GM23338 (cell line): ENCODE measurements at regions not wholly inside any gene's neighbourhood (a gene's known extent, or its start where the extent isn't known, plus 50 kb on each side); places are given as distances from the start of the nearest gene placed in this dataset.

Source experiments
- ATAC-seq: fragments of 200-7000 bp; cut with Tn5 transposase; 3 replicates; pipeline ENCODE4 v1.9.1; 2020
- DNase-seq: peaks from one replicate; pipeline ENCODE4 v3.0.0-alpha.2; 2015; ENCODE audit warnings: low spot score
- H2AFZ ChIP-seq: fragments of 200-600 bp; sonication (generic); 2 replicates; pipeline ENCODE4 v1.8.0; 2016; ENCODE audit warnings: antibody characterized with exemption, mild to moderate bottlenecking, moderate library complexity
- H3F3A ChIP-seq: fragments of 200-600 bp; sonication (generic); replicated peaks from 2 replicates; pipeline ENCODE4 v1.8.0; 2017; ENCODE audit warnings: antibody characterized with exemption, mixed run types, low read depth
- H3K27ac ChIP-seq: fragments of 200-600 bp; sonication (generic); 2 replicates; pipeline ENCODE4 v1.6.1; 2016; ENCODE audit warnings: low read depth
- H3K27me3 ChIP-seq: fragments of 200-600 bp; sonication (generic); 2 replicates; pipeline ENCODE4 v1.8.0; 2016; ENCODE audit warnings: mild to moderate bottlenecking, mixed run types, moderate library complexity; ENCODE audit not compliant: insufficient read depth
- H3K36me3 ChIP-seq: fragments of 200-600 bp; sonication (generic); 2 replicates; pipeline ENCODE4 v1.8.0; 2016; ENCODE audit warnings: mild to moderate bottlenecking; ENCODE audit not compliant: insufficient read depth
- H3K4me1 ChIP-seq: fragments of 200-600 bp; sonication (generic); 2 replicates; pipeline ENCODE4 v1.8.0; 2016; ENCODE audit warnings: mild to moderate bottlenecking, moderate library complexity; ENCODE audit not compliant: insufficient read depth
- H3K4me2 ChIP-seq: fragments of 200-600 bp; sonication (generic); 2 replicates; pipeline ENCODE4 v1.7.1; 2017; ENCODE audit warnings: mixed run types
- H3K4me3 ChIP-seq: fragments of 200-600 bp; sonication (generic); 2 replicates; pipeline ENCODE4 v1.6.1; 2016; ENCODE audit warnings: mixed run types
- H3K79me2 ChIP-seq: fragments of 200-600 bp; sonication (generic); replicated peaks from 2 replicates; pipeline ENCODE4 v1.8.0; 2017; ENCODE audit warnings: mild to moderate bottlenecking; ENCODE audit not compliant: insufficient read depth
- H3K9me2 ChIP-seq: fragments of 200-600 bp; sonication (generic); 2 replicates; pipeline ENCODE4 v1.8.0; 2017; ENCODE audit not compliant: insufficient read depth
- H4K20me1 ChIP-seq: fragments of 200-600 bp; sonication (generic); replicated peaks from 2 replicates; pipeline ENCODE4 v1.8.0; 2017; ENCODE audit warnings: mild to moderate bottlenecking; ENCODE audit not compliant: insufficient read depth
- H3K27ac Mint-ChIP-seq: 2 replicates; pipeline ENCODE4 v1.8.0; 2020; ENCODE audit warnings: inconsistent platforms, mild to moderate bottlenecking, moderate library complexity, mixed read lengths
- H3K27me3 Mint-ChIP-seq: 3 replicates; pipeline ENCODE4 v1.8.0; 2022; ENCODE audit warnings: low read depth, mild to moderate bottlenecking, moderate library complexity, mixed read lengths, inconsistent platforms; ENCODE audit not compliant: insufficient read depth, poor library complexity
- H3K36me3 Mint-ChIP-seq: 3 replicates; pipeline ENCODE4 v1.8.0; 2021; ENCODE audit warnings: low read depth, mild to moderate bottlenecking, inconsistent platforms, moderate library complexity, mixed read lengths
- H3K4me1 Mint-ChIP-seq: 3 replicates; pipeline ENCODE4 v1.8.0; 2020; ENCODE audit warnings: mild to moderate bottlenecking, inconsistent platforms, mixed read lengths
- H3K4me3 Mint-ChIP-seq: 3 replicates; pipeline ENCODE4 v1.8.0; 2021; ENCODE audit warnings: moderate library complexity, mild to moderate bottlenecking, inconsistent platforms, mixed read lengths
- H3K9me3 Mint-ChIP-seq: 3 replicates; pipeline ENCODE4 v1.8.0; 2020; ENCODE audit warnings: moderate library complexity, mild to moderate bottlenecking, inconsistent platforms, mixed read lengths
- CREB1 ChIP-seq: fragments of 250-450 bp; sonication (Bioruptor Pico); IDR thresholded peaks from 2 replicates; pipeline ENCODE4 v1.5.0; 2020; ENCODE audit warnings: low read depth, mild to moderate bottlenecking, moderate library complexity
- CTCF ChIP-seq, 2 experiments: fragments of 200-600 bp in 1 of 2; sonication (generic) in 1 of 2; conservative IDR thresholded peaks; 2 replicates each; pipeline versions ENCODE4 v1.5.1 to v1.6.1; 2016 to 2017; ENCODE audit warnings: antibody characterized with exemption in 2 of 2, low read depth in 2 of 2, mild to moderate bottlenecking in 2 of 2, moderate library complexity in 1 of 2
- JUNB ChIP-seq: IDR thresholded peaks from one replicate; pipeline ENCODE4 v1.6.1; 2016; ENCODE audit warnings: antibody characterized with exemption; ENCODE audit not compliant: unreplicated experiment
- NANOG ChIP-seq: IDR thresholded peaks from 2 replicates; pipeline ENCODE4 v1.6.1; 2016; ENCODE audit warnings: antibody characterized with exemption, borderline replicate concordance
- POLR2AphosphoS5 ChIP-seq: IDR thresholded peaks from 2 replicates; pipeline ENCODE4 v1.6.1; 2016; ENCODE audit warnings: antibody characterized with exemption, low read depth
- REST ChIP-seq: IDR thresholded peaks from one replicate; pipeline ENCODE4 v1.6.1; 2018; ENCODE audit warnings: antibody characterized with exemption; ENCODE audit not compliant: unreplicated experiment
- ZNF114 ChIP-seq: fragments of 250-450 bp; sonication (Bioruptor Pico); IDR thresholded peaks from 2 replicates; pipeline ENCODE4 v1.5.0; 2020; ENCODE audit warnings: mild to moderate bottlenecking, moderate library complexity
- ZNF462 ChIP-seq: fragments of 250-450 bp; sonication (Bioruptor Pico); IDR thresholded peaks from 2 replicates; pipeline ENCODE4 v1.5.0; 2020; ENCODE audit warnings: mild to moderate bottlenecking, moderate library complexity

DNA sequence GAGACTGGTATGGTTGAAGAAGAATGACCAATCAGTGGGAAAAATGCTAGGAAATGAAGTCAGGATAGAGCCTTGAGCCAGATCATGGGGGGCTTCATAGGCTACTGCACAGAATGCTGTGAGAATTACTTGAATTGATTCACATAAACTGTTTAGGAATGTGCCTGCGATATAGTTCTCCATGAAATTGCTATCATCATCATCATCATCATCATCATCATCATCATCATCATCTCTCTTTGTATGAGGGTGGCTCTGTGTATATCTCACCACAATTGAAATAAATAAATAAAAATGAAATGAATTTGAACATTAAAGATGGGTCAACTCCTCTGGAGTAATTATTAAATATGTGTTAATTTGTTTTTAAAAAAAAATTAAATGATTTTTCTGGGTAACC lies 148.6 kb upstream of the LEF1 start:
- H3K4me1 ChIP-seq = no peaks in the 10 kb centered on the region
- Mint-ChIP-seq H3K27ac (no peak overlapping the region), H3K4me3 (no peak overlapping the region), H3K9me3 (0 out of 3 replicates have a peak, but pooled peaks cover under 1% of the 10 kb centered on the region), H3K4me1 (peaks cover 4% of the 10 kb centered on the region; the same call in 1 of the 3 replicates), H3K27me3 (peaks cover 3% of the 10 kb centered on the region), H3K36me3 (no peaks in the 10 kb centered on the region)
- ATAC-seq = no peak
- H3K9me2 ChIP-seq = no peaks in the 10 kb centered on the region
- H3K27me3 ChIP-seq = no peaks in the 10 kb centered on the region
- TF ChIP-seq CTCF (conservative IDR thresholded peaks at IDR 0.05; ENCODE audit: low read depth in 2 of 2) (no peak), REST (no peak), JUNB (no peak), ZNF114 (CRISPR knock-in tag) (no peak), CREB1 (no peak), NANOG (no peak), ZNF462 (CRISPR knock-in tag) (no peak), POLR2AphosphoS5 (no peak)
- no peak for DNase-seq
- no peak overlapping the region for H2AFZ ChIP-seq
- no peak overlapping the region for H3K4me2 ChIP-seq
- H3K36me3 ChIP-seq = no peaks in the 10 kb centered on the region
- no peak overlapping the region for H3K4me3 ChIP-seq
- no peaks in the 10 kb centered on the region for H3K79me2 ChIP-seq
- no peak overlapping the region for H3K27ac ChIP-seq
- no peaks in the 10 kb centered on the region for H4K20me1 ChIP-seq
- no peaks in the 10 kb centered on the region for H3F3A ChIP-seq
